Transverse colon (tissue), 4 donors: ENCODE measurements at regions not wholly inside any gene's neighbourhood (a gene's known extent, or its start where the extent isn't known, plus 50 kb on each side); places are given as distances from the start of the nearest gene placed in this dataset.

ENCODE experiments used
- DNase-seq: peaks from one replicate; pipeline ENCODE4 v3.0.0-alpha.2; 2019
- H3K27ac ChIP-seq, 4 donors: fragments of 200-600 bp; sonication (generic); 2 replicates each; pipeline ENCODE4 v1.5.1; 2016 to 2018; ENCODE audit warnings: inconsistent platforms in 4 of 4
- H3K27me3 ChIP-seq: fragments of 200-600 bp; sonication (generic); 2 replicates; pipeline ENCODE4 v1.5.1; 2017; ENCODE audit warnings: inconsistent platforms
- H3K36me3 ChIP-seq, 4 donors: fragments of 200-600 bp; sonication (generic); 2 replicates each; pipeline ENCODE4 v1.5.1; 2017 to 2019; ENCODE audit warnings: inconsistent platforms in 4 of 4
- H3K4me1 ChIP-seq, 4 donors: fragments of 200-600 bp; sonication (generic); 2 replicates each; pipeline ENCODE4 v1.5.1; 2017 to 2020; ENCODE audit warnings: inconsistent platforms in 4 of 4
- H3K4me3 ChIP-seq, 4 donors: fragments of 200-600 bp; sonication (generic); 1 replicate in 1 of 4; 2 replicates in 3 of 4; pipeline versions ENCODE4 v1.5.1 to v1.6.1; 2017 to 2019; ENCODE audit warnings: inconsistent platforms in 4 of 4
- H3K9me3 ChIP-seq, 2 donors: fragments of 200-600 bp; sonication (generic); 2 replicates each; pipeline ENCODE4 v1.5.1; 2017 to 2019; ENCODE audit warnings: inconsistent platforms in 2 of 2
- CTCF ChIP-seq, 5 experiments: fragments of 200-600 bp in 3 of 5; fragments of 450-650 bp in 2 of 5; sonication (generic) in 3 of 5; IDR thresholded peaks; 1 replicate in 2 of 5; 2 replicates in 3 of 5; pipeline ENCODE4 v1.5.1; 2016 to 2017; ENCODE audit warnings: antibody characterized with exemption in 5 of 5, inconsistent platforms in 3 of 5, mild to moderate bottlenecking in 2 of 5, moderate library complexity in 1 of 5
- EP300 ChIP-seq: sonication (generic); formaldehyde crosslinking; IDR thresholded peaks from one replicate; pipeline ENCODE4 v1.6.1; 2017; ENCODE audit warnings: antibody characterized with exemption, low read depth
- POLR2A ChIP-seq: fragments of 450-650 bp; IDR thresholded peaks from one replicate; pipeline ENCODE4 v1.6.1; 2016; ENCODE audit warnings: antibody characterized with exemption, mild to moderate bottlenecking, moderate library complexity
- POLR2AphosphoS5 ChIP-seq, 3 donors: sonication (generic); formaldehyde crosslinking; IDR thresholded peaks; one replicate each; pipeline ENCODE4 v1.6.1; 2016; ENCODE audit warnings: antibody characterized with exemption in 3 of 3
- WGBS, 2 donors: methylation state at CpG; one replicate each; pipeline ENCODE4 v1.1.5; 2018; ENCODE audit warnings: low coverage in 1 of 2; 5-methylcytosine and 5-hydroxymethylcytosine counted together
- in situ Hi-C, 4 donors: fragments of 200-750 bp; cut with MboI; loops; one replicate each; pipeline versions ENCODE4 v1.15.0 to v1.15.1; 2017; ENCODE audit warnings: low sequenced_read_pairs in 3 of 4, low pct_ligation_motif_present in 1 of 4, low pct_unique_long_range_greater_than_20kb in 1 of 4
- intact Hi-C: fragments of 100-400 bp; cut with DNase I; formaldehyde crosslinking; loops from one replicate; pipeline ENCODE4 v1.15.1; 2023; ENCODE audit warnings: low total_unique reads

GRCh38 chr1:214912127-214912526 lies 170.4 kb upstream of the KCNK2 start:
- Histone ChIP-seq H3K27me3 (no peaks in the 10 kb centered on the region), H3K9me3 (no peaks in the 10 kb centered on the region), H3K36me3 (no peaks in the 10 kb centered on the region), H3K27ac (no peak overlapping the region), H3K4me1 (no peaks in the 10 kb centered on the region), H3K4me3 (no peak overlapping the region)
- in situ Hi-C loops (no loop called here), intact Hi-C loops (no loop called here)
- TF ChIP-seq POLR2A (no peak), EP300 (no peak)
- WGBS, 2 donors = 61 to 77% methylated on average over 4 to 8 of the region's 8 CpGs
- no peak for DNase-seq

GRCh38 chr1:214913966-214914365 lies 168.6 kb upstream of the KCNK2 start:
- WGBS, 2 donors = 75 to 92% methylated on average over 2 of the region's 2 CpGs

GRCh38 chr1:214917081-214917635 lies 165.4 kb upstream of the KCNK2 start:
- Histone ChIP-seq H3K36me3 (no peaks in the 10 kb centered on the region), H3K27me3 (no peaks in the 10 kb centered on the region), H3K4me3 (no peak overlapping the region), H3K9me3 (no peaks in the 10 kb centered on the region), H3K4me1 (no peaks in the 10 kb centered on the region), H3K27ac (no peak overlapping the region)
- intact Hi-C loops (no loop called here), in situ Hi-C loops (no loop called here)
- TF ChIP-seq POLR2A = no peak
- TF ChIP-seq CTCF (IDR thresholded peaks at IDR 0.05) = no peak
- no peak for TF ChIP-seq EP300
- no peak for TF ChIP-seq POLR2AphosphoS5 (IDR thresholded peaks at IDR 0.05)
- DNase-seq = no peak
- 84 to 92% methylated on average over 12 to 31 of the region's 31 CpGs for WGBS, 2 donors

More at GRCh38 chr1:214913966-214914365, 168.6 kb upstream of the KCNK2 start:
- Histone ChIP-seq H3K4me3 (no peak overlapping the region), H3K4me1 (no peaks in the 10 kb centered on the region), H3K27ac (no peak overlapping the region), H3K36me3 (no peaks in the 10 kb centered on the region), H3K9me3 (no peaks in the 10 kb centered on the region), H3K27me3 (no peaks in the 10 kb centered on the region)
- intact Hi-C loops = no loop called here
- DNase-seq = no peak
- no peak for TF ChIP-seq EP300
- no peak for TF ChIP-seq POLR2A
- no peak for TF ChIP-seq POLR2AphosphoS5 (IDR thresholded peaks at IDR 0.05)
- TF ChIP-seq CTCF (IDR thresholded peaks at IDR 0.05) = no peak
- in situ Hi-C loops = no loop called here

- Histone ChIP-seq H3K9me3 (no peaks in the 10 kb centered on the region), H3K27ac (no peak overlapping the region), H3K4me3 (no peak overlapping the region), H3K36me3 (no peaks in the 10 kb centered on the region), H3K4me1 (no peaks in the 10 kb centered on the region), H3K27me3 (no peaks in the 10 kb centered on the region)
- intact Hi-C loops = no loop called here
- in situ Hi-C loops = no loop called here
- 65 to 86% methylated on average over 4 of the region's 4 CpGs for WGBS, 2 donors
- no peak for TF ChIP-seq POLR2AphosphoS5 (IDR thresholded peaks at IDR 0.05)
- no peak for TF ChIP-seq POLR2A
- no peak for TF ChIP-seq EP300
- no peak for TF ChIP-seq CTCF (IDR thresholded peaks at IDR 0.05)
- no peak for DNase-seq
Measured at GRCh38 chr1:214918745-214919144, 163.8 kb upstream of the KCNK2 start.

GRCh38 chr1:214920337-214920736 lies 162.2 kb upstream of the KCNK2 start:
- TF ChIP-seq POLR2AphosphoS5 (IDR thresholded peaks at IDR 0.05) = no peak
- 58 to 62% methylated on average over 2 of the region's 2 CpGs for WGBS, 2 donors
- Histone ChIP-seq H3K27ac (no peak overlapping the region), H3K27me3 (no peaks in the 10 kb centered on the region), H3K4me1 (no peaks in the 10 kb centered on the region), H3K36me3 (no peaks in the 10 kb centered on the region), H3K4me3 (no peak overlapping the region), H3K9me3 (no peaks in the 10 kb centered on the region)
- DNase-seq = no peak
- in situ Hi-C loops (no loop called here), intact Hi-C loops (no loop called here)
